ENCODE measurements at regions not wholly inside any gene's neighbourhood (a gene's known extent, or its start where the extent isn't known, plus 50 kb on each side); places are given as distances from the start of the nearest gene placed in this dataset.

- Histone ChIP-seq H3K4me3 (no peak overlapping the region), H3K9me3 (no peaks in the 10 kb centered on the region), H3K27ac (no peak overlapping the region), H3K27me3 (no peaks in the 10 kb centered on the region), H3K4me1 (no peaks in the 10 kb centered on the region), H3K36me3 (no peaks in the 10 kb centered on the region)
- DNase-seq: no peak
- ATAC-seq: no peak
- in situ Hi-C loops (cut with MboI; ENCODE audit: low sequenced_read_pairs in 4 of 4) (no loop called here), intact Hi-C loops (cut with DNase I; ENCODE audit: low total_unique reads) (no loop called here)
- TF ChIP-seq CTCF (IDR thresholded peaks at IDR 0.05 in 4 of 5, conservative IDR thresholded peaks at IDR 0.05 in 1 of 5) (no peak), POLR2A (IDR thresholded peaks at IDR 0.05) (no peak)
Observed at GRCh38 chr19:28319227-28319626, 893.7 kb downstream of the UQCRFS1 start.

GRCh38 chr19:28318469-28319179, 894.3 kb downstream of the UQCRFS1 start:
- no peak for DNase-seq
- H3K36me3 ChIP-seq: no peaks in the 10 kb centered on the region
- no peak overlapping the region for H3K27ac ChIP-seq
- H3K4me3 ChIP-seq: no peak overlapping the region
- ATAC-seq: no peak
- no peaks in the 10 kb centered on the region for H3K4me1 ChIP-seq
- no peaks in the 10 kb centered on the region for H3K9me3 ChIP-seq
- no peak for TF ChIP-seq POLR2A (IDR thresholded peaks at IDR 0.05)
- no peak for TF ChIP-seq CTCF (IDR thresholded peaks at IDR 0.05 in 4 of 5, conservative IDR thresholded peaks at IDR 0.05 in 1 of 5)
- intact Hi-C loops (cut with DNase I; ENCODE audit: low total_unique reads) (no loop called here), in situ Hi-C loops (cut with MboI; ENCODE audit: low sequenced_read_pairs in 4 of 4) (no loop called here)
- no peaks in the 10 kb centered on the region for H3K27me3 ChIP-seq

GRCh38 chr19:28316464-28316863, 896.5 kb downstream of the UQCRFS1 start:
- TF ChIP-seq POLR2A (IDR thresholded peaks at IDR 0.05) (no peak), CTCF (IDR thresholded peaks at IDR 0.05 in 4 of 5, conservative IDR thresholded peaks at IDR 0.05 in 1 of 5) (no peak)
- ATAC-seq (no peak), DNase-seq (no peak)
- in situ Hi-C loops (cut with MboI; ENCODE audit: low sequenced_read_pairs in 4 of 4) (no loop called here), intact Hi-C loops (cut with DNase I; ENCODE audit: low total_unique reads) (no loop called here)
- H3K27ac ChIP-seq: no peak overlapping the region
- H3K27me3 ChIP-seq: no peaks in the 10 kb centered on the region
- no peaks in the 10 kb centered on the region for H3K36me3 ChIP-seq
- H3K4me1 ChIP-seq: no peaks in the 10 kb centered on the region
- H3K9me3 ChIP-seq: no peaks in the 10 kb centered on the region
- H3K4me3 ChIP-seq: no peak overlapping the region

GRCh38 chr19:28314756-28315155, 898.2 kb downstream of the UQCRFS1 start:
- Histone ChIP-seq H3K36me3 (no peaks in the 10 kb centered on the region), H3K4me1 (no peaks in the 10 kb centered on the region), H3K9me3 (no peaks in the 10 kb centered on the region), H3K4me3 (no peak overlapping the region), H3K27me3 (no peaks in the 10 kb centered on the region), H3K27ac (no peak overlapping the region)
- DNase-seq (no peak), ATAC-seq (no peak)
- intact Hi-C loops (cut with DNase I; ENCODE audit: low total_unique reads) (no loop called here), in situ Hi-C loops (cut with MboI; ENCODE audit: low sequenced_read_pairs in 4 of 4) (no loop called here)
- no peak for TF ChIP-seq POLR2A (IDR thresholded peaks at IDR 0.05)
- no peak for TF ChIP-seq CTCF (IDR thresholded peaks at IDR 0.05 in 4 of 5, conservative IDR thresholded peaks at IDR 0.05 in 1 of 5)

- ATAC-seq (no peak), DNase-seq (no peak)
- intact Hi-C loops (cut with DNase I; ENCODE audit: low total_unique reads): no loop called here
- TF ChIP-seq CTCF (IDR thresholded peaks at IDR 0.05 in 4 of 5, conservative IDR thresholded peaks at IDR 0.05 in 1 of 5) (no peak), POLR2A (IDR thresholded peaks at IDR 0.05) (no peak)
- in situ Hi-C loops (cut with MboI; ENCODE audit: low sequenced_read_pairs in 4 of 4): no loop called here
- Histone ChIP-seq H3K9me3 (no peaks in the 10 kb centered on the region), H3K4me1 (no peaks in the 10 kb centered on the region), H3K27ac (no peak overlapping the region), H3K36me3 (no peaks in the 10 kb centered on the region), H3K4me3 (no peak overlapping the region), H3K27me3 (no peaks in the 10 kb centered on the region)
Observed at GRCh38 chr19:28314287-28314686, 898.7 kb downstream of the UQCRFS1 start.

Measured in gastrocnemius medialis (tissue), 4 donors.